ENCODE measurements at regions not wholly inside any gene's neighbourhood (a gene's known extent, or its start where the extent isn't known, plus 50 kb on each side); places are given as distances from the start of the nearest gene placed in this dataset.
"Not testable (repeated sequence)": the region's sequence is repeated elsewhere in the genome, so short reads cannot be mapped to it uniquely, and the experiment has no call there.

DNA sequence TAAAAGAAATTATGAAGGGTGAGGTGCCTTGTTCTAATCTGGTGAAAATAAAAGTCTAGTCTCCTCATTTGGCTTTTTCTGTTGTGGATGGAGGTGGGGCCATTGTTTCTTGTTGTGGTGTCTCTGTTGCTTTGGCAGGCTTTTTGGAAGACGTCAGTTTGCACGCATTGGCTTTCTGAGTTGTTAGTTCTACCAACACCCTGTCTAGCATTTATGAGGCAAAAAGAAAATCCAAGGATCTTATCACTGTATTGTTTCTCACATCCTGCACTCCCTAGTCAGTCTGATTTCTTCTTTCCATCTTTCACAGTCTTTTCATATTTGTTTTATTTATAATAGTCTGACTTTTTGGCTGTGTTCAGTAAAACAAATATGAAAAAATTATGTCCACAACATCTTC, 898.3 kb downstream of the REEP3 start:
- Histone ChIP-seq H3K27ac (ENCODE audit: low read depth, low read length, poor library complexity, severe bottlenecking) (no peak overlapping the region), H3K27me3 (replicated peaks; ENCODE audit: insufficient read depth, low read depth, low read length, poor library complexity) (no peaks in the 10 kb centered on the region), H3K4me3 (ENCODE audit: low read depth, low read length, poor library complexity, severe bottlenecking) (no peak overlapping the region), H3K9me3 (ENCODE audit: low read depth, low read length, poor library complexity, severe bottlenecking) (no peaks in the 10 kb centered on the region), H3K4me1 (ENCODE audit: insufficient read depth, low read length, poor library complexity, severe bottlenecking) (no peaks in the 10 kb centered on the region), H3K36me3 (ENCODE audit: insufficient read depth, low read length, poor library complexity, severe bottlenecking) (no peaks in the 10 kb centered on the region)
- no TSS peak for BruUV-seq (replicated peaks)
- intact Hi-C loops (cut with micrococcal nuclease; ENCODE audit: unreplicated experiment), result no loop called here
- POLR2A ChIA-PET (ENCODE audit: low non-redundant PET), result no interaction called here
- CTCF ChIA-PET, result no interaction called here
- TF ChIP-seq EZH2 (IDR thresholded peaks at IDR 0.05; ENCODE audit: borderline replicate concordance, low read depth, low read length, poor library complexity, severe bottlenecking), result no peak
- TF ChIP-seq, protein P1, sequence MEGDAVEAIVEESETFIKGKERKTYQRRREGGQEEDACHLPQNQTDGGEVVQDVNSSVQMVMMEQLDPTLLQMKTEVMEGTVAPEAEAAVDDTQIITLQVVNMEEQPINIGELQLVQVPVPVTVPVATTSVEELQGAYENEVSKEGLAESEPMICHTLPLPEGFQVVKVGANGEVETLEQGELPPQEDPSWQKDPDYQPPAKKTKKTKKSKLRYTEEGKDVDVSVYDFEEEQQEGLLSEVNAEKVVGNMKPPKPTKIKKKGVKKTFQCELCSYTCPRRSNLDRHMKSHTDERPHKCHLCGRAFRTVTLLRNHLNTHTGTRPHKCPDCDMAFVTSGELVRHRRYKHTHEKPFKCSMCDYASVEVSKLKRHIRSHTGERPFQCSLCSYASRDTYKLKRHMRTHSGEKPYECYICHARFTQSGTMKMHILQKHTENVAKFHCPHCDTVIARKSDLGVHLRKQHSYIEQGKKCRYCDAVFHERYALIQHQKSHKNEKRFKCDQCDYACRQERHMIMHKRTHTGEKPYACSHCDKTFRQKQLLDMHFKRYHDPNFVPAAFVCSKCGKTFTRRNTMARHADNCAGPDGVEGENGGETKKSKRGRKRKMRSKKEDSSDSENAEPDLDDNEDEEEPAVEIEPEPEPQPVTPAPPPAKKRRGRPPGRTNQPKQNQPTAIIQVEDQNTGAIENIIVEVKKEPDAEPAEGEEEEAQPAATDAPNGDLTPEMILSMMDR (conservative IDR thresholded peaks at IDR 0.05; ENCODE audit: low read depth, low read length), result no peak
- no peak for DNase-seq (ENCODE audit: low spot score)

DNA sequence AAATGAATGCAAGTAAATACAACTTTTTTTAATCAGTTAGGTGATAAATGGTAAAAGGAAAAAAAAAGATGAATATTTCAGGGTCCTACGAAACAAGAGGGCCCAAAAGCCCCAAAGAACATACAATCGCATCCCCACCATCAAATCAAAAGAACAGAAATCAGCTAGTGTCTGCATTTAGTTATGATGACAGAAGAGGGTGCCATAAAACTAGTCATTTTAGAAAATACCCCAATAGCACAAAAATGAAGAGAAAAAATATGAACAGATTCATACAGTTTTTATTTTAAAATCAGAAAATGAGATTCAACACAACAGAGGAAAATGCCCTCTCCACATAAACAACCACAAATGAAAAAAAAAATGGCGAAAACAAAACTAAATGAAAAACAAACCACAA, 905.5 kb downstream of the REEP3 start:
- ChIA-PET POLR2A (ENCODE audit: low non-redundant PET) (no interaction called here), CTCF (no interaction called here)
- no peak for DNase-seq (ENCODE audit: low spot score)
- Histone ChIP-seq H3K27ac (ENCODE audit: low read depth, low read length, poor library complexity, severe bottlenecking) (no peak overlapping the region), H3K4me1 (ENCODE audit: insufficient read depth, low read length, poor library complexity, severe bottlenecking) (no peaks in the 10 kb centered on the region), H3K36me3 (ENCODE audit: insufficient read depth, low read length, poor library complexity, severe bottlenecking) (no peaks in the 10 kb centered on the region), H3K9me3 (ENCODE audit: low read depth, low read length, poor library complexity, severe bottlenecking) (no peaks in the 10 kb centered on the region), H3K27me3 (replicated peaks; ENCODE audit: insufficient read depth, low read depth, low read length, poor library complexity) (no peaks in the 10 kb centered on the region), H3K4me3 (ENCODE audit: low read depth, low read length, poor library complexity, severe bottlenecking) (no peak overlapping the region)
- intact Hi-C loops (cut with micrococcal nuclease; ENCODE audit: unreplicated experiment), result no loop called here
- no TSS peak for BruUV-seq (replicated peaks)
- TF ChIP-seq EZH2 (IDR thresholded peaks at IDR 0.05; ENCODE audit: borderline replicate concordance, low read depth, low read length, poor library complexity, severe bottlenecking), result no peak
- TF ChIP-seq, protein P1 (conservative IDR thresholded peaks at IDR 0.05; ENCODE audit: low read depth, low read length), result no peak

DNA sequence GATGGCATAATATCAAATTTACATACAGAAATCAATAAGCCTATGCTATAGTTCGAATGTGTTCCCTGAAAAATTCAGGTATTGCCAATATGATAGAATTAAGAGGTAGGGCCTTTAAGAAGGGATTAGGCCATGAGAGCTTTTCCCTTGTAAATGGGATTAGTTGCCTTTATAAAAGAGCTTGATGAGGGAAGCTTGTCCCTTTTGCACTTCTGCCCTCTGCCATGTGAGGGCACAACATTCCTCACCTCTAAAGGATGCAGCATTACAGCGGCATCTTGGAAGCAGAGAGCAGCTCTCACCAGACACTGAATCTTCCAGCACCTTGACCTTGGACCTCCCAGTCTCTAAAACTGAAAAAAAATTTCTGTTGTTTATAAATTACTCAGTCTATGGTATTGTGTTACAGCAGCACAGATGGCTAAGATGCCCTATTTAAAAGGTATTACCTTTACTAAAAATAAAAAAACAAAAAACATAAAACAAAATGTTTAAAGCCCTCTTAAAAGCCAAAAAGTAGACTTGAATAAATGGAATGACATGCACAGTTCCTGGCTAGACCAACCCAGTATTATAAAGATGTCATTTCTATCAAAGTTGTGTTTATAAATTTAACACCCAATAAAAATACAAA, 909.6 kb downstream of the REEP3 start:
- intact Hi-C loops (cut with micrococcal nuclease; ENCODE audit: unreplicated experiment), result no loop called here
- Histone ChIP-seq H3K9me3 (ENCODE audit: low read depth, low read length, poor library complexity, severe bottlenecking) (no peaks in the 10 kb centered on the region), H3K27me3 (replicated peaks; ENCODE audit: insufficient read depth, low read depth, low read length, poor library complexity) (no peaks in the 10 kb centered on the region), H3K4me1 (ENCODE audit: insufficient read depth, low read length, poor library complexity, severe bottlenecking) (no peaks in the 10 kb centered on the region), H3K27ac (ENCODE audit: low read depth, low read length, poor library complexity, severe bottlenecking) (no peak overlapping the region), H3K4me3 (ENCODE audit: low read depth, low read length, poor library complexity, severe bottlenecking) (no peak overlapping the region), H3K36me3 (ENCODE audit: insufficient read depth, low read length, poor library complexity, severe bottlenecking) (no peaks in the 10 kb centered on the region)
- POLR2A ChIA-PET (ENCODE audit: low non-redundant PET), result interaction anchor here (0.7 kb wide), 1 partner anchor 1722 kb away, joined by 3 read pairs; no protein-coding TSS in a partner anchor
- peak; percentile 33 for DNase-seq (ENCODE audit: low spot score)
- no peak for TF ChIP-seq EZH2 (IDR thresholded peaks at IDR 0.05; ENCODE audit: borderline replicate concordance, low read depth, low read length, poor library complexity, severe bottlenecking)
- TF ChIP-seq, protein P1 (conservative IDR thresholded peaks at IDR 0.05; ENCODE audit: low read depth, low read length), result peak; percentile 40
- CTCF ChIA-PET, result no interaction called here
- no TSS peak for BruUV-seq (replicated peaks)

DNA sequence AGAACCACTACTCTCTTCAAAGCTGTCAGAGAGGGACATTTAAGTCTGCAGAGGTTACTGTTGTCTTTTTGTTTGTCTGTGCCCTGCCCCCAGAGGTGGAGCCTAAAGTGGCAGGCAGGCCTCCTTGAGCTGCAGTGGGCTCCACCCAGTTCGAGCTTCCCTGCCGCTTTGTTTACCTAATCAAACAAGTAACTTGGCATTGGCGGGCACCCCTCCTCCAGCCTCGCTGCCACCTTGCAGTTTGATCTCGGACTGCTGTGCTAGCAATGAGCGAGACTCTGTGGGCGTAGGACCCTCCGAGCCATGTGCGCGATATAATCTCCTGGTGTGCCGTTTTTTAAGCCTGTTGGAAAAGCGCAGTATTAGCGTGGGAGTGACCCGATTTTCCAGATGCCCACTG, 920.7 kb downstream of the REEP3 start:
- BruUV-seq (replicated peaks); H3K4me3 ChIP-seq (ENCODE audit: low read depth, low read length, poor library complexity, severe bottlenecking); CTCF ChIA-PET; H3K9me3 ChIP-seq (ENCODE audit: low read depth, low read length, poor library complexity, severe bottlenecking); DNase-seq (ENCODE audit: low spot score); H3K4me1 ChIP-seq (ENCODE audit: insufficient read depth, low read length, poor library complexity, severe bottlenecking); H3K27me3 ChIP-seq (replicated peaks; ENCODE audit: insufficient read depth, low read depth, low read length, poor library complexity); intact Hi-C loops (cut with micrococcal nuclease; ENCODE audit: unreplicated experiment); H3K36me3 ChIP-seq (ENCODE audit: insufficient read depth, low read length, poor library complexity, severe bottlenecking); POLR2A ChIA-PET (ENCODE audit: low non-redundant PET); H3K27ac ChIP-seq (ENCODE audit: low read depth, low read length, poor library complexity, severe bottlenecking): not testable (repeated sequence)

All from A673 (cell line).